Central memory CD8-positive, alpha-beta T cell (primary cell): ENCODE measurements at regions not wholly inside any gene's neighbourhood (a gene's known extent, or its start where the extent isn't known, plus 50 kb on each side); places are given as distances from the start of the nearest gene placed in this dataset.
"Not testable (repeated sequence)": the region's sequence is repeated elsewhere in the genome, so short reads cannot be mapped to it uniquely, and the experiment has no call there.

Experiments
- ATAC-seq: fragments of 150-1000 bp; cut with Tn5 transposase; replicated peaks from 2 replicates; pipeline ENCODE4 v1.10.0; 2022; ENCODE audit warnings: mild to moderate bottlenecking, moderate FRiP score, moderate number of reproducible peaks; ENCODE audit not compliant: poor library complexity, severe bottlenecking; ENCODE audit errors: extremely low read depth
- DNase-seq, 2 donors: peaks; one replicate each; pipeline ENCODE4 v3.0.0; 2021; ENCODE audit warnings: low spot score in 2 of 2
- H3K27ac Mint-ChIP-seq: one replicate; pipeline ENCODE4 v1.8.0; 2022; ENCODE audit warnings: low read depth, mild to moderate bottlenecking, moderate library complexity, mixed read lengths
- H3K27me3 Mint-ChIP-seq: one replicate; pipeline ENCODE4 v1.8.0; 2022; ENCODE audit warnings: mixed read lengths
- H3K36me3 Mint-ChIP-seq: one replicate; pipeline ENCODE4 v1.8.0; 2022; ENCODE audit warnings: mild to moderate bottlenecking, moderate library complexity, mixed read lengths; ENCODE audit not compliant: insufficient read depth
- H3K4me1 Mint-ChIP-seq: one replicate; pipeline ENCODE4 v1.8.0; 2022; ENCODE audit warnings: mixed read lengths
- H3K4me3 Mint-ChIP-seq: one replicate; pipeline ENCODE4 v1.8.0; 2022; ENCODE audit warnings: mild to moderate bottlenecking, moderate library complexity, mixed read lengths
- H3K9me3 Mint-ChIP-seq: one replicate; pipeline ENCODE4 v1.8.0; 2022; ENCODE audit warnings: mixed read lengths

GRCh38 chr13:90246005-90246404, 1101.5 kb upstream of the MIR17HG start:
- no peak overlapping the region for H3K4me3 Mint-ChIP-seq
- H3K27me3 Mint-ChIP-seq, result no peaks in the 10 kb centered on the region
- no peak for ATAC-seq
- DNase-seq, result no peak
- H3K4me1 Mint-ChIP-seq, result no peaks in the 10 kb centered on the region
- H3K9me3 Mint-ChIP-seq, result peaks cover 13% of the 10 kb centered on the region
- no peak overlapping the region for H3K27ac Mint-ChIP-seq
- no peaks in the 10 kb centered on the region for H3K36me3 Mint-ChIP-seq

DNA sequence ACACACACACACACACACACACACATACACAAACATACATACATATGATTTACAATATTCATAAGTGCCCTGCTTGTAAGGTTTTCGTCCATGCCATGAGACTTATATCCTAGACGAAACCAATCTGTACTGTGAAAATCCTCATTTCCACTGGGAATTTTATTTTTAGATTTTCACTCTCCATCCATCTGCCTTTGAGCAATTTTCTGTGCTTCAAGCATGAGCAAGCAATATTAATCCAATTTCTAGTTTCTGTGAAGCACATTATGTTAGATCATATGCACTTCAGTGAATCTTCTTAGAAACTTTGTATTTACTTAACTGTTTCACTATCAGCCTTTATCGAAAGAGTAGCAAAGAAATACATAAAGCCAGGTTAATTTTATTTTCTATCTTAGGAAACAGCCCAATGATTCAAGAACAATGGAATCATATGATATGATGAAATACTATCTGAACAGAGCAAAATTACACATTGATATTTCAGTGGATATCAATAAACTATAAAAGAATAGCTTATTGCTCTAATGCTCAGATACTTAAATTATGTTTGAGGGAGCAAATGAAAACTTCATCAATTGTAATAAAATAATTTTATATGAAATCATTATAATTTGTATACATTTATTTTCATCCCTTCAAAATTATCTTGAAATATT, 1100.7 kb upstream of the MIR17HG start:
- H3K27ac Mint-ChIP-seq, result no peak overlapping the region
- DNase-seq, result no peak
- no peaks in the 10 kb centered on the region for H3K36me3 Mint-ChIP-seq
- no peaks in the 10 kb centered on the region for H3K4me1 Mint-ChIP-seq
- H3K9me3 Mint-ChIP-seq, result peaks cover 13% of the 10 kb centered on the region
- H3K27me3 Mint-ChIP-seq, result no peaks in the 10 kb centered on the region
- no peak overlapping the region for H3K4me3 Mint-ChIP-seq
- ATAC-seq, result no peak

GRCh38 chr13:90253806-90254205, 1093.7 kb upstream of the MIR17HG start:
- Mint-ChIP-seq H3K4me1 (no peaks in the 10 kb centered on the region), H3K4me3 (no peak overlapping the region), H3K27me3 (no peaks in the 10 kb centered on the region), H3K36me3 (peaks cover 3% of the 10 kb centered on the region), H3K9me3 (peaks cover 26% of the 10 kb centered on the region), H3K27ac (no peak overlapping the region)
- DNase-seq (no peak), ATAC-seq (no peak)

GRCh38 chr13:90254437-90254836, 1093.0 kb upstream of the MIR17HG start:
- DNase-seq (no peak), ATAC-seq (no peak)
- Mint-ChIP-seq H3K9me3 (peaks cover 24% of the 10 kb centered on the region), H3K4me1 (no peaks in the 10 kb centered on the region), H3K27me3 (no peaks in the 10 kb centered on the region), H3K27ac (no peak overlapping the region), H3K4me3 (no peak overlapping the region), H3K36me3 (peaks cover 3% of the 10 kb centered on the region)

GRCh38 chr13:90256746-90257145, 1090.7 kb upstream of the MIR17HG start:
- Mint-ChIP-seq H3K4me3 (no peak overlapping the region), H3K27me3 (no peaks in the 10 kb centered on the region), H3K36me3 (peaks cover 3% of the 10 kb centered on the region), H3K9me3 (peaks cover 32% of the 10 kb centered on the region), H3K27ac (no peak overlapping the region), H3K4me1 (no peaks in the 10 kb centered on the region)
- ATAC-seq (no peak), DNase-seq (no peak)

- H3K27ac Mint-ChIP-seq, result no peak overlapping the region
- no peak overlapping the region for H3K4me3 Mint-ChIP-seq
- no peak for DNase-seq
- peaks cover 38% of the 10 kb centered on the region for H3K9me3 Mint-ChIP-seq
- H3K27me3 Mint-ChIP-seq, result no peaks in the 10 kb centered on the region
- H3K36me3 Mint-ChIP-seq, result no peaks in the 10 kb centered on the region
- ATAC-seq, result no peak
- no peaks in the 10 kb centered on the region for H3K4me1 Mint-ChIP-seq
Measured at GRCh38 chr13:90258129-90258528, 1089.4 kb upstream of the MIR17HG start.

DNA sequence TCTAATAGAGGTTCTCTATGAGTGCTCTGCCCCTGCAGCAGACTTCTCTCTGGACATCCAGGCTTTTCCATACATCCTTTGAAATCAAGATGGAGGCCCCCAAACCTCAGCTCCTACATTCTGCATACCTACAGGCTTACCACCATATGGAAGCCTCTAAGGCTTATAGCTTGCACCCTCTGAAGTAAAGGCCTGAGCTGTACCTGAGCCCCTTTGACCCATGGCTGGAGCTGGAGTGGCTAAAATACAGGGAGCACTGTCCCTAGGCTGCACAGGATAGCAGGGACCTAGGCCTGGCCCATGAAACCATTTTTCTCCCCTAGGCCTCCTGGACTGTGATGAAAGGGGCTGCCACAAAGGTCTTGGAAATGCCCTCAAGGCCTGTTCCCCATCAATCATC, 1086.1 kb upstream of the MIR17HG start:
- Mint-ChIP-seq H3K9me3 (peaks cover 19% of the 10 kb centered on the region), H3K36me3 (no peaks in the 10 kb centered on the region), H3K4me3 (no peak overlapping the region), H3K27ac (no peak overlapping the region), H3K4me1 (no peaks in the 10 kb centered on the region), H3K27me3 (no peaks in the 10 kb centered on the region)
- ATAC-seq, result no peak
- DNase-seq, result no peak

GRCh38 chr13:90270226-90270625, 1077.3 kb upstream of the MIR17HG start:
- peaks cover 10% of the 10 kb centered on the region for H3K9me3 Mint-ChIP-seq
- no peak for ATAC-seq
- H3K27me3 Mint-ChIP-seq, result no peaks in the 10 kb centered on the region
- no peak overlapping the region for H3K4me3 Mint-ChIP-seq
- no peaks in the 10 kb centered on the region for H3K36me3 Mint-ChIP-seq
- no peaks in the 10 kb centered on the region for H3K4me1 Mint-ChIP-seq
- H3K27ac Mint-ChIP-seq, result no peak overlapping the region
- DNase-seq, result no peak

GRCh38 chr13:90272356-90272755, 1075.1 kb upstream of the MIR17HG start:
- Mint-ChIP-seq H3K4me1 (no peaks in the 10 kb centered on the region), H3K4me3 (no peak overlapping the region), H3K9me3 (peaks cover 10% of the 10 kb centered on the region), H3K27me3 (no peaks in the 10 kb centered on the region), H3K36me3 (no peaks in the 10 kb centered on the region), H3K27ac (no peak overlapping the region)
- no peak for ATAC-seq
- no peak for DNase-seq

DNA sequence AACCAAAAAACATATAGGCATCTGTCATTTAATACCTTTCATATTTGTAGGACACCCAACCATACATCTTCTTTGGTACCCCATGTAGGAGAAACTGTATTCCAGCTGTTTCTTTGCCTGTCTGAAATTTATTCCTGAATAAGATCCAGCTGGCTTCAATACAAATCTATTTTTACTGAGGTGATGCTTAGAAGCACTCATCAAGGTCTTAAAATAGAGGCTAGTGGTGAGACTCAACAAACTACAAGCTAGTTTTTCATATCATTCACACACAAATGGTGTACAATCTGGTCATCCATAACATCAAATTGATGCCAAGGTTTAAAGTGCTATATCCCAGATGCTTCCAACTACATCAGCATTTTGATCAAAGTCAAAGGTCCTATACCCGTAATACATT, 1071.3 kb upstream of the MIR17HG start:
- no peaks in the 10 kb centered on the region for H3K27me3 Mint-ChIP-seq
- ATAC-seq (no peak), DNase-seq (no peak)
- no peak overlapping the region for H3K4me3 Mint-ChIP-seq
- peaks cover 10% of the 10 kb centered on the region for H3K9me3 Mint-ChIP-seq
- no peak overlapping the region for H3K27ac Mint-ChIP-seq
- H3K36me3 Mint-ChIP-seq, result no peaks in the 10 kb centered on the region
- no peaks in the 10 kb centered on the region for H3K4me1 Mint-ChIP-seq

GRCh38 chr13:90278231-90278630, 1069.3 kb upstream of the MIR17HG start:
- not testable (repeated sequence) for H3K4me3 Mint-ChIP-seq, H3K9me3 Mint-ChIP-seq, H3K4me1 Mint-ChIP-seq, ATAC-seq, H3K36me3 Mint-ChIP-seq, H3K27ac Mint-ChIP-seq, DNase-seq, H3K27me3 Mint-ChIP-seq

DNA sequence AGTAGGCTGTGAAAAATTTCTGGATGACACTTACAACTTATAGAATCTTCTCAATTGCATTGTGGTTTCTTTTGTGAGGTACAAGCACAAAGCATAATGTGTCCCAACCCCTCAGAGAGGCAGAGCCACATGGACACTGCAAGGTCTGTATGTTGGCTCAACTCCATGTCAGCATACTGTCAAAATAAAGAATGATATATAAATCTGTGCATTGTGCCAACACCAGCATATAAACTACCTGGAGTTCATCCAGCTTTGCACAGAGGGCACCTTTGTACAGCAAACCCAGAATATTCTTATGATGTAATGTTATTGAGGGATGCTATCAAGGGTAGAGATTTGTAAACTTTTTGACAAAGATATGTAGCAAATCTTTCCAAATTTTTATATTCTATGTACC, 1065.8 kb upstream of the MIR17HG start:
- Mint-ChIP-seq H3K36me3 (no peaks in the 10 kb centered on the region), H3K27ac (no peak overlapping the region), H3K9me3 (peaks cover 7% of the 10 kb centered on the region), H3K4me3 (no peak overlapping the region), H3K4me1 (no peaks in the 10 kb centered on the region), H3K27me3 (no peaks in the 10 kb centered on the region)
- DNase-seq, result no peak
- no peak for ATAC-seq

- H3K4me3 Mint-ChIP-seq, result no peak overlapping the region
- H3K27ac Mint-ChIP-seq, result no peak overlapping the region
- no peak for DNase-seq
- ATAC-seq, result no peak
- H3K27me3 Mint-ChIP-seq, result no peaks in the 10 kb centered on the region
- no peaks in the 10 kb centered on the region for H3K36me3 Mint-ChIP-seq
- H3K9me3 Mint-ChIP-seq, result peaks cover 20% of the 10 kb centered on the region
- H3K4me1 Mint-ChIP-seq, result no peaks in the 10 kb centered on the region
Measured at GRCh38 chr13:90287521-90287920, 1060.0 kb upstream of the MIR17HG start.
